GM18507 (cell line): ENCODE measurements at regions not wholly inside any gene's neighbourhood (a gene's known extent, or its start where the extent isn't known, plus 50 kb on each side); places are given as distances from the start of the nearest gene placed in this dataset.
"Not testable (repeated sequence)": the region's sequence is repeated elsewhere in the genome, so short reads cannot be mapped to it uniquely, and the experiment has no call there.

Experiments used
- DNase-seq: peaks from one replicate; pipeline ENCODE4 v3.0.0; 2011; ENCODE audit warnings: low read depth; ENCODE audit not compliant: insufficient read length; ENCODE audit errors: extremely low spot score
- FAIRE-seq: peaks from 2 replicates; lab custom pipeline; 2011; peaks lifted over from hg19 to GRCh38; lab: Jason Lieb, UNC

- DNase-seq (no peak), FAIRE-seq (no peak)
These were observed 817.0 kb upstream of the NECTIN3 start for GRCh38 chr3:110254591-110254990.

GRCh38 chr3:110261141-110261540 is 810.5 kb upstream of the NECTIN3 start:
- DNase-seq = no peak
- FAIRE-seq = no peak

GRCh38 chr3:110262896-110263295 is 808.7 kb upstream of the NECTIN3 start:
- DNase-seq (no peak), FAIRE-seq (no peak)

GRCh38 chr3:110265302-110265701 is 806.3 kb upstream of the NECTIN3 start:
- no peak for FAIRE-seq
- DNase-seq = no peak

- DNase-seq (no peak), FAIRE-seq (no peak)
These were observed 804.2 kb upstream of the NECTIN3 start for GRCh38 chr3:110267304-110267845.

- DNase-seq (no peak), FAIRE-seq (no peak)
These were observed 799.1 kb upstream of the NECTIN3 start for GRCh38 chr3:110272525-110272924.

- no peak for DNase-seq
- FAIRE-seq = no peak
These were observed 779.6 kb upstream of the NECTIN3 start for GRCh38 chr3:110291886-110292501.

GRCh38 chr3:110293660-110294059 is 778.0 kb upstream of the NECTIN3 start:
- FAIRE-seq (no peak), DNase-seq (no peak)

GRCh38 chr3:110296885-110297284 is 774.7 kb upstream of the NECTIN3 start:
- DNase-seq = no peak

GRCh38 chr3:110301781-110302180 is 769.8 kb upstream of the NECTIN3 start:
- no peak for DNase-seq
- no peak for FAIRE-seq

More at GRCh38 chr3:110296885-110297284, 774.7 kb upstream of the NECTIN3 start:
- FAIRE-seq = no peak

- FAIRE-seq = no peak
These were observed 764.4 kb upstream of the NECTIN3 start for GRCh38 chr3:110307065-110307809.

GRCh38 chr3:110311541-110311940 is 760.1 kb upstream of the NECTIN3 start:
- DNase-seq (no peak), FAIRE-seq (no peak)

More at GRCh38 chr3:110307065-110307809, 764.4 kb upstream of the NECTIN3 start:
- DNase-seq = no peak

- DNase-seq (no peak), FAIRE-seq (peak; percentile 76)
These were observed 757.0 kb upstream of the NECTIN3 start for GRCh38 chr3:110314512-110315114.

GRCh38 chr3:110318108-110318507 is 753.5 kb upstream of the NECTIN3 start:
- DNase-seq (no peak), FAIRE-seq (no peak)

- no peak for FAIRE-seq
These were observed 748.3 kb upstream of the NECTIN3 start for GRCh38 chr3:110323349-110323748.

GRCh38 chr3:110324171-110324705 is 747.4 kb upstream of the NECTIN3 start:
- FAIRE-seq = no peak

More at GRCh38 chr3:110323349-110323748, 748.3 kb upstream of the NECTIN3 start:
- no peak for DNase-seq

GRCh38 chr3:110327870-110328269 is 743.7 kb upstream of the NECTIN3 start:
- no peak for FAIRE-seq
- DNase-seq = no peak

More at GRCh38 chr3:110324171-110324705, 747.4 kb upstream of the NECTIN3 start:
- no peak for DNase-seq

- not testable (repeated sequence) for DNase-seq, FAIRE-seq
These were observed 740.1 kb upstream of the NECTIN3 start for GRCh38 chr3:110331562-110331961.

- DNase-seq (no peak), FAIRE-seq (no peak)
These were observed 739.0 kb upstream of the NECTIN3 start for GRCh38 chr3:110332629-110333028.

- FAIRE-seq (no peak), DNase-seq (no peak)
These were observed 730.6 kb upstream of the NECTIN3 start for GRCh38 chr3:110341047-110341446.
